Prostate gland (tissue), 2 donors: ENCODE measurements at regions not wholly inside any gene's neighbourhood (a gene's known extent, or its start where the extent isn't known, plus 50 kb on each side); places are given as distances from the start of the nearest gene placed in this dataset.
A peak's percentile ranks its signal among the peaks of the same experiment; 100 is the strongest.
"Not testable (repeated sequence)": the region's sequence is repeated elsewhere in the genome, so short reads cannot be mapped to it uniquely, and the experiment has no call there.

ENCODE experiments used
- DNase-seq: peaks from one replicate; pipeline ENCODE4 v3.0.0-alpha.2; 2019; ENCODE audit warnings: low spot score
- H3K27ac ChIP-seq, 2 donors: fragments of 200-600 bp; sonication (generic); 2 replicates each; pipeline ENCODE4 v1.5.1; 2017 to 2019
- H3K27me3 ChIP-seq: fragments of 200-600 bp; sonication (generic); replicated peaks from 2 replicates; pipeline ENCODE4 v1.5.1; 2019; ENCODE audit not compliant: insufficient read depth
- H3K36me3 ChIP-seq, 2 donors: fragments of 200-600 bp; sonication (generic); 1 replicate in 1 of 2; 2 replicates in 1 of 2; pipeline versions ENCODE4 v1.5.1 to v1.8.1; 2017 to 2019
- H3K4me1 ChIP-seq: fragments of 200-600 bp; sonication (generic); replicated peaks from 2 replicates; pipeline ENCODE4 v1.5.1; 2019
- H3K4me3 ChIP-seq, 2 donors: fragments of 200-600 bp; sonication (generic); 2 replicates each; pipeline ENCODE4 v1.5.1; 2017 to 2019
- H3K9me3 ChIP-seq: fragments of 200-600 bp; sonication (generic); 2 replicates; pipeline ENCODE4 v1.5.1; 2017
- CTCF ChIP-seq, 4 experiments: fragments of 200-600 bp in 2 of 4; fragments of 450-650 bp in 2 of 4; sonication (generic) in 2 of 4; IDR thresholded peaks; 1 replicate in 3 of 4; 2 replicates in 1 of 4; pipeline ENCODE4 v1.5.1; 2016 to 2019; ENCODE audit warnings: antibody characterized with exemption in 4 of 4, mild to moderate bottlenecking in 2 of 4, moderate library complexity in 2 of 4
- POLR2A ChIP-seq: fragments of 450-650 bp; IDR thresholded peaks from one replicate; pipeline ENCODE4 v1.6.1; 2016; ENCODE audit warnings: antibody characterized with exemption, mild to moderate bottlenecking
- POLR2AphosphoS5 ChIP-seq: sonication (generic); formaldehyde crosslinking; IDR thresholded peaks from one replicate; pipeline ENCODE4 v1.6.1; 2017; ENCODE audit warnings: antibody characterized with exemption
- WGBS: methylation state at CpG from one replicate; pipeline ENCODE4 v1.1.5; 2018; 5-methylcytosine and 5-hydroxymethylcytosine counted together
- intact Hi-C: fragments of 100-400 bp; cut with DNase I; formaldehyde crosslinking; loops from one replicate; pipeline ENCODE4 v1.14.2; 2022

- no peaks in the 10 kb centered on the region for H3K27me3 ChIP-seq
- H3K36me3 ChIP-seq, result no peaks in the 10 kb centered on the region
- no peak for DNase-seq
- H3K27ac ChIP-seq, result no peak overlapping the region
- intact Hi-C loops, result no loop called here
- no peak overlapping the region for H3K4me3 ChIP-seq
- no peaks in the 10 kb centered on the region for H3K9me3 ChIP-seq
- no peak for TF ChIP-seq POLR2AphosphoS5
- TF ChIP-seq CTCF (IDR thresholded peaks at IDR 0.05), result no peak
- no peak for TF ChIP-seq POLR2A
- 97% methylated on average over 2 of the region's 2 CpGs for WGBS
- no peaks in the 10 kb centered on the region for H3K4me1 ChIP-seq
These were observed 149.3 kb downstream of the CENPC start for GRCh38 chr4:67396008-67396407.

GRCh38 chr4:67394879-67395278, 150.4 kb downstream of the CENPC start:
- H3K27ac ChIP-seq, result no peak overlapping the region
- H3K27me3 ChIP-seq, result no peaks in the 10 kb centered on the region
- no peak overlapping the region for H3K4me3 ChIP-seq
- no peaks in the 10 kb centered on the region for H3K4me1 ChIP-seq
- WGBS, result 41% methylated on average over 3 of the region's 3 CpGs
- TF ChIP-seq POLR2A, result no peak
- TF ChIP-seq CTCF (IDR thresholded peaks at IDR 0.05), result no peak
- TF ChIP-seq POLR2AphosphoS5, result no peak
- no peaks in the 10 kb centered on the region for H3K9me3 ChIP-seq
- intact Hi-C loops, result no loop called here
- DNase-seq, result no peak
- H3K36me3 ChIP-seq, result no peaks in the 10 kb centered on the region

GRCh38 chr4:67393699-67394281, 151.5 kb downstream of the CENPC start:
- Histone ChIP-seq H3K4me3 (no peak overlapping the region), H3K27me3 (no peaks in the 10 kb centered on the region), H3K4me1 (no peaks in the 10 kb centered on the region), H3K27ac (no peak overlapping the region), H3K9me3 (no peaks in the 10 kb centered on the region), H3K36me3 (no peaks in the 10 kb centered on the region)
- 46% methylated on average over 3 of the region's 3 CpGs for WGBS
- no peak for TF ChIP-seq POLR2A
- TF ChIP-seq CTCF (IDR thresholded peaks at IDR 0.05), result peak; percentile 23 to 85 (median 57)
- intact Hi-C loops, result no loop called here
- DNase-seq, result peak; percentile 13

GRCh38 chr4:67393007-67393406, 152.3 kb downstream of the CENPC start:
- WGBS, result 88% methylated on average over 1 of the region's 1 CpG
- no peaks in the 10 kb centered on the region for H3K27me3 ChIP-seq
- H3K9me3 ChIP-seq, result no peaks in the 10 kb centered on the region
- no peaks in the 10 kb centered on the region for H3K4me1 ChIP-seq
- H3K36me3 ChIP-seq, result no peaks in the 10 kb centered on the region
- intact Hi-C loops, result no loop called here
- DNase-seq, result no peak
- H3K4me3 ChIP-seq, result no peak overlapping the region
- TF ChIP-seq CTCF (IDR thresholded peaks at IDR 0.05) (no peak), POLR2A (no peak), POLR2AphosphoS5 (no peak)
- H3K27ac ChIP-seq, result no peak overlapping the region

GRCh38 chr4:67381406-67381804, 163.9 kb downstream of the CENPC start:
- H3K4me3 ChIP-seq, H3K36me3 ChIP-seq, intact Hi-C loops, H3K27ac ChIP-seq, DNase-seq, H3K4me1 ChIP-seq, H3K9me3 ChIP-seq, H3K27me3 ChIP-seq: not testable (repeated sequence)
- WGBS, result 88% methylated on average over 16 of the region's 19 CpGs

GRCh38 chr4:67380702-67381405, 164.4 kb downstream of the CENPC start:
- 94% methylated on average over 24 of the region's 34 CpGs for WGBS
- H3K4me3 ChIP-seq, H3K27me3 ChIP-seq, DNase-seq, H3K36me3 ChIP-seq, H3K9me3 ChIP-seq, H3K27ac ChIP-seq, intact Hi-C loops, H3K4me1 ChIP-seq: not testable (repeated sequence)
